ENCODE measurements at regions not wholly inside any gene's neighbourhood (a gene's known extent, or its start where the extent isn't known, plus 50 kb on each side); places are given as distances from the start of the nearest gene placed in this dataset.
A peak's percentile ranks its signal among the peaks of the same experiment; 100 is the strongest.

GRCh38 chr20:23279836-23280235 is 70.8 kb upstream of the NXT1 start:
- peak; percentile 18 for DNase-seq

GRCh38 chr20:23278172-23278571 is 72.4 kb upstream of the NXT1 start:
- no peak for DNase-seq

GRCh38 chr20:23277316-23277715 is 73.3 kb upstream of the NXT1 start:
- DNase-seq = no peak

GRCh38 chr20:23273776-23274175 is 76.8 kb upstream of the NXT1 start:
- no peak for DNase-seq

GRCh38 chr20:23272176-23273029 is 78.2 kb upstream of the NXT1 start:
- no peak for DNase-seq

- DNase-seq = no peak
Observed at GRCh38 chr20:23270382-23270911, 80.1 kb upstream of the NXT1 start.

- no peak for DNase-seq
Observed at GRCh38 chr20:23269954-23270353, 80.6 kb upstream of the NXT1 start.

- DNase-seq = no peak
Observed at GRCh38 chr20:23268792-23269354, 81.7 kb upstream of the NXT1 start.

GRCh38 chr20:23267909-23268308 is 82.7 kb upstream of the NXT1 start:
- DNase-seq = no peak

- DNase-seq = no peak
Observed at GRCh38 chr20:23266530-23267398, 83.8 kb upstream of the NXT1 start.

- DNase-seq = no peak
Observed at GRCh38 chr20:23265226-23265625, 85.4 kb upstream of the NXT1 start.

GRCh38 chr20:23264545-23264944 is 86.0 kb upstream of the NXT1 start:
- DNase-seq = no peak

- no peak for DNase-seq
Observed at GRCh38 chr20:23260181-23260840, 90.3 kb upstream of the NXT1 start.

GRCh38 chr20:23258747-23259121 is 91.9 kb upstream of the NXT1 start:
- no peak for DNase-seq

GRCh38 chr20:23257848-23258746 is 92.5 kb upstream of the NXT1 start:
- no peak for DNase-seq

- no peak for DNase-seq
Observed at GRCh38 chr20:23257106-23257761, 93.4 kb upstream of the NXT1 start.

GRCh38 chr20:23255716-23256385 is 94.7 kb upstream of the NXT1 start:
- no peak for DNase-seq

- DNase-seq = no peak
Observed at GRCh38 chr20:23255106-23255505, 95.5 kb upstream of the NXT1 start.

GRCh38 chr20:23254505-23254904 is 96.1 kb upstream of the NXT1 start:
- DNase-seq = no peak

GRCh38 chr20:23254034-23254433 is 96.6 kb upstream of the NXT1 start:
- DNase-seq = no peak

GRCh38 chr20:23253524-23253923 is 97.1 kb upstream of the NXT1 start:
- DNase-seq = no peak
